HepG2 (cell line): ENCODE measurements at regions not wholly inside any gene's neighbourhood (a gene's known extent, or its start where the extent isn't known, plus 50 kb on each side); places are given as distances from the start of the nearest gene placed in this dataset.

Experiments
- MAFF ChIP-seq: IDR thresholded peaks from 2 replicates; pipeline ENCODE4 v1.6.1; 2011; ENCODE audit warnings: low read depth, low read length, improper control_type of control experiment
- RAD21 ChIP-seq: fragments of 450-650 bp; formaldehyde crosslinking; IDR thresholded peaks from 2 replicates; pipeline ENCODE4 v1.5.0; 2020; ENCODE audit warnings: mild to moderate bottlenecking
- SRF ChIP-seq: IDR thresholded peaks from 2 replicates; pipeline ENCODE4 v1.6.1; 2011; ENCODE audit warnings: mild to moderate bottlenecking, low read depth, low read length, moderate library complexity
- TFDP1 ChIP-seq: IDR thresholded peaks from 2 replicates; pipeline ENCODE4 v1.6.1; 2016; ENCODE audit warnings: missing compliant biosample characterization, missing genetic modification reagents, borderline replicate concordance
- THRA ChIP-seq: sonication (generic); formaldehyde crosslinking; IDR thresholded peaks from 2 replicates; pipeline ENCODE4 v1.4.0; 2020; ENCODE audit warnings: missing genetic modification reagents, borderline replicate concordance
- ZNF256 ChIP-seq: sonication (generic); formaldehyde crosslinking; conservative IDR thresholded peaks from 2 replicates; pipeline ENCODE4 v1.4.0; 2020; ENCODE audit warnings: missing genetic modification reagents
- ZUFSP ChIP-seq: sonication (generic); formaldehyde crosslinking; IDR thresholded peaks from 2 replicates; pipeline ENCODE4 v1.9.0; 2021; ENCODE audit warnings: missing genetic modification reagents, mild to moderate bottlenecking, borderline replicate concordance

GRCh38 chr4:15325987-15326386, 101.8 kb upstream of the C1QTNF7 start:
- TF ChIP-seq MAFF (no peak), SRF (no peak), ZUFSP (CRISPR knock-in tag) (no peak), ZNF256 (CRISPR knock-in tag) (no peak), TFDP1 (CRISPR knock-in tag) (no peak), RAD21 (CRISPR knock-in tag) (no peak), THRA (CRISPR knock-in tag) (no peak)
